HS-27A (cell line): ENCODE measurements at regions not wholly inside any gene's neighbourhood (a gene's known extent, or its start where the extent isn't known, plus 50 kb on each side); places are given as distances from the start of the nearest gene placed in this dataset.

Source experiments
- DNase-seq: peaks from one replicate; pipeline ENCODE4 v3.0.0-alpha.2; 2012; ENCODE audit warnings: low read depth, missing footprints

GRCh38 chr12:89185181-89185580 lies 167.1 kb downstream of the DUSP6 start:
- DNase-seq = no peak

- no peak for DNase-seq
Observed at GRCh38 chr12:89183985-89184435, 168.3 kb downstream of the DUSP6 start.

GRCh38 chr12:89181271-89181920 lies 170.9 kb downstream of the DUSP6 start:
- DNase-seq = no peak

GRCh38 chr12:89180496-89180895 lies 171.8 kb downstream of the DUSP6 start:
- no peak for DNase-seq

- no peak for DNase-seq
Observed at GRCh38 chr12:89179983-89180382, 172.3 kb downstream of the DUSP6 start.

GRCh38 chr12:89179245-89179644 lies 173.1 kb downstream of the DUSP6 start:
- DNase-seq = no peak

- DNase-seq = no peak
Observed at GRCh38 chr12:89177802-89178395, 174.4 kb downstream of the DUSP6 start.

GRCh38 chr12:89176676-89177075 lies 175.6 kb downstream of the DUSP6 start:
- DNase-seq = no peak

- DNase-seq = no peak
Observed at GRCh38 chr12:89173678-89174077, 178.6 kb downstream of the DUSP6 start.

- no peak for DNase-seq
Observed at GRCh38 chr12:89173096-89173495, 179.2 kb downstream of the DUSP6 start.

GRCh38 chr12:89172224-89172623 lies 180.1 kb downstream of the DUSP6 start:
- no peak for DNase-seq

GRCh38 chr12:89169321-89169720 lies 183.0 kb downstream of the DUSP6 start:
- no peak for DNase-seq

GRCh38 chr12:89167986-89168385 lies 184.3 kb downstream of the DUSP6 start:
- DNase-seq = no peak

- DNase-seq = no peak
Observed at GRCh38 chr12:89166525-89166934, 185.8 kb downstream of the DUSP6 start.

- no peak for DNase-seq
Observed at GRCh38 chr12:89166121-89166520, 186.2 kb downstream of the DUSP6 start.

- DNase-seq = no peak
Observed at GRCh38 chr12:89165703-89166102, 186.6 kb downstream of the DUSP6 start.

- no peak for DNase-seq
Observed at GRCh38 chr12:89163918-89164317, 188.4 kb downstream of the DUSP6 start.

GRCh38 chr12:89162589-89163261 lies 189.6 kb downstream of the DUSP6 start:
- peak; percentile 60 for DNase-seq

GRCh38 chr12:89161557-89161956 lies 190.7 kb downstream of the DUSP6 start:
- DNase-seq = no peak

- no peak for DNase-seq
Observed at GRCh38 chr12:89160716-89161123, 191.6 kb downstream of the DUSP6 start.

- no peak for DNase-seq
Observed at GRCh38 chr12:89157413-89157812, 194.9 kb downstream of the DUSP6 start.

- no peak for DNase-seq
Observed at GRCh38 chr12:89156862-89157262, 195.4 kb downstream of the DUSP6 start.

- DNase-seq = no peak
Observed at GRCh38 chr12:89156340-89156739, 196.0 kb downstream of the DUSP6 start.
